ENCODE measurements at regions not wholly inside any gene's neighbourhood (a gene's known extent, or its start where the extent isn't known, plus 50 kb on each side); places are given as distances from the start of the nearest gene placed in this dataset.
"Not testable (repeated sequence)": the region's sequence is repeated elsewhere in the genome, so short reads cannot be mapped to it uniquely, and the experiment has no call there.

DNA sequence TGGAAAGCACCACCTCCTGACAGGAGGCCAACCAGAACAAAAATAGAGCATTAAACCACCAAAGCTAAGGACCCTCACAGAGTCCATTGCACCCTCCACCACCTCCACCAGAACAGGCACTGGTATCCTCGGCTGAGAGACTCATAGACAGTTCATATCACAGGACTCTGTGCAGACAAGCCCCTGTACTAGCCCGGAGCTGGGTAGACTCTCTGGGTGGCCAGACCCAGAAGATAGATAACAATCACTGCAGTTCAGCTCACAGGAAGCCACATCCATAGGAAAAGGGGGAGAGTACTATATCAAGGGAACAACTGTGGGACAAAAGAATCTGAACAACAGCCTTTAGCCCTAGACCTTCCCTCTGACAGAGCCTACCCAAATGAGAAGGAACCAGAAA, 67.4 kb upstream of the SSTR4 start:
- not testable (repeated sequence) for DNase-seq

DNA sequence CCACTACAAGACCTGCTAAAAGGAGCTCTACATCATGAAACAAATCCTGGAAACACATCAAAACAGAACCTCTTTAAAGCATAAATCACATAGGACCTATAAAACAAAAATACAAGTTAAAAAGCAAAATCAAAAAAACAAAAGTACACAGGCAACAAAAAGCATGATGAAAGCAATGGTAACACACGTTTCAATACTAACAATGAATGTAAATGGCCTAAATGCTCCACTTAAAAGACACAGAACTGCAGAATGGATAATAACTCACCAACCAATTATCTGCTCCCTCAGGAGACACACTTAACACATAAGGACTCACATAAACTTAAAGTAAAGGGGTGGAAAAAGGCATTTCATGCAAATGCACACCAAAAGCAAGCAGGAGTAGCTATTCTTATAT, 66.1 kb upstream of the SSTR4 start:
- DNase-seq = not testable (repeated sequence)

DNA sequence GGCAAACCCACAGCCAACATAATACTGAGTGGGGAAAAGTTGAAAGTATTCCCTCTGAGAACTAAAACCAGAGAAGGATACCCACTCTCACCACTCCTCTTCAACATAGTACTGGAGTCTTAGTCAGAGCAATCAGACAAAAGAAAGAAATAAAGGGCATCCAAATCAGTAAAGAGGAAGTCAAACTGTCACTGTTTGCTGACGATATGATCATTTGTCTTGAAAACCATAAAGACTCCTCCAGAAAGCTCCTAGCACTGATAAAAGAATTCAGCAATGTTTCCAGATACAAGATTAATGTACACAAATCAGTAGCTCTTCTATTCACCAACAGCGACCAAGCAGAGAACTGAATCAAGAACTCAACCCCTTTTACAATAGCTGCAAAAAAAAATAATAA, 64.0 kb upstream of the SSTR4 start:
- DNase-seq = not testable (repeated sequence)

DNA sequence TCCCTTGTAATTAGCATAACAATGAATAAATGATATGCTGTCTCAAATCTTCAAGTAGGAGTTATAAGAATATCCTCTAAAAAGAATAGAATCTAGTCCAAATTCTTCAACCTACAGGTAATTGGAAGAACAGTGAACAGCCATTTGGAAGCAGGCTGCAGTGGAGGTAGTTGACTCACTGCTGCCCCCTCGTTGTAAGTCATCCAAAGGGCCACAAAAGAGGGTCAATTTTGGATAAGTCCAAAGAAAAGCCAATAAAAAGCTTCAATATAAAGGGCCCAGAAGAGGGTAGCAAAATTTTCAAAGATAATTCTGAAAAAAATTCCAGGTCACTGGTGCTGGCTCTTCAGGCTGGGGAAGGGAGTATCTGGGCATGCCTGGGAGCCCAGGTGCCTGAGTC, 60.8 kb upstream of the SSTR4 start:
- DNase-seq = no peak

DNA sequence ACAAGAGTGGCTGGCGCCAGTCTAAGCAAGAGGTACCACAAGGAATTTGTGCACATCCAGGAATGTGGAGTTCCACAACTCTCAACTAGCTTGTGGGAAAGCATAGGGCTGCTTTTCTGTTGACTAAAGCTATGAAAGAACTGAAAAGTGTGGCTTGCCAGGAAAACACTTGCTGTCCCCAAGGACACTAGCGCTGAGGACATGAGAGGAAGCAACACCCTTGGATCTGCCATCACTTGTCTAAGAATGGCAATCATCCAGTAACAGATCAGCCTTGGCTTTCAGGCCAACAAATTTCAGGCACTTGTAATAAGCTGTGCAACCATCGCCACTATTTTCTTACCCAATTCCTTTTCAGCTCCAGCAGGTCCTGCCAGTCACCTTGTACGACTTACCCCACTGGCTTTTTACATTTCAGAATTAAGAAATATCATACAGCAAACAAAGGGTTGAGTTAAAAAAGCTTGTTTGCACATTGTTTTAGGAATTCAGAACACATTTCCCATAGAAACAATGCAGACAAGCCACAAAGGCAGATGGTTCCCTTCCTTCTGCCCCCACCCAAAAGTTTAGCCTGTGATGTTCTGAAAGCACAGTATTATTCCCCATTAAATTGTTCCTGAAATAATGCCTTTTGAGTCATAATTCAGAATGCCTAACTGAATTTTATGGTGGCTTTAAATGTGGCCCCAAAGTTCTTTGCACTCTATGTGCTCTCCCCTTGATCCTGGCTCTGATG, 57.9 kb upstream of the SSTR4 start:
- no peak for DNase-seq

GRCh38 chr20:22984008-22984407, 51.1 kb upstream of the SSTR4 start:
- no peak for DNase-seq

DNA sequence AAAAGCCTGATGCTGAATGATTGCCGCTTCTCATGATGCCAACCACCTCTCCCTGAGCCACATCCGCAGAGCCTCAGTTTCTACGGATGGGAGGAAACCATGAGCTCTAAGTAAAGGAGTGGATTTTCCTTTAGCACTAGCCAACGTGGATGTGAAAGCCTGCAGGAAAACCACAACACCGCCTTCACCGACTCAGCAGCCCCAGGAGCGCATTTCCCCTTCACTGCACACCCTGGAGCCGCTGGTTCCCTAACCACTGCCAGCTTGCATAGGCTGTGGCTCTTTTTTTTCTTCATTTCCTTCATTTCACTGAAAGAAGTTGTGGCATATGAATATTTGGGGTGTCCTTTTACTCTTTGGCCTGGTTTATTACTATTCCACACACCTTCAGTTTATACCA, 50.5 kb upstream of the SSTR4 start:
- no peak for DNase-seq

DNA sequence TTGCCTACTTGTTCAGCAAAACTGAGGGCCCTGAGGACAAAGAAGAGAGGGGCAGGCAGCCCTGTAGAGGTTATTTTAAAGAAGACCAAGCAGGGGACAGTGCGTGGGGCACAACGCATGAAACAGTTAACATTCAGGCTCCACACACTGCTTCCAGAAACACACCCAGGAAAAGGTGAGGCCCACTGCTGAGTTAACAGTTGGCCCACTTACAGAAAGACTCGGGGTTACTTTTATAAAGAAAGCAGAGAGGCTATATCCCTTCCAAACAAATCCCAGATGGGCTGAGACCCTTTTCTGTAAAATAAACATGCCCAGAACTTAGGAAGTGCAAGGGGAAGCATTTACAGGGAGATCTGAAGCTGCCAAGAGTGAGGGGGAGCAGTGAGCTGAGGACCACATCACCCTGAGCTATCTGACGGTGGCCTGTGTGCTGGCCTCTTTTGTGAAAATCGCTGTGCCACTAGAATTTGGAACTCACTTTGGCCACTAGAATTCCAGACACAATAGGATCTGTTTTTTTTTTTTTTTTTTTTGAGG, 49.8 kb upstream of the SSTR4 start:
- DNase-seq = no peak
